Cardiac muscle cell (in vitro differentiated cells and primary cell): ENCODE measurements at regions not wholly inside any gene's neighbourhood (a gene's known extent, or its start where the extent isn't known, plus 50 kb on each side); places are given as distances from the start of the nearest gene placed in this dataset.

Source experiments
- DNase-seq, 2 donors: peaks; one replicate each; pipeline versions ENCODE4 v3.0.0 to v3.0.0-alpha.2; 2010 to 2017; ENCODE audit warnings: low read depth in 1 of 2, low spot score in 1 of 2
- H3K27ac ChIP-seq: fragments of 200-600 bp; sonication (generic); 2 replicates; pipeline ENCODE4 v1.5.1; 2016
- H3K27me3 ChIP-seq: fragments of 200-600 bp; sonication (generic); 2 replicates; pipeline ENCODE4 v1.6.0; 2016; ENCODE audit warnings: control low read depth
- H3K36me3 ChIP-seq: fragments of 200-600 bp; sonication (generic); 2 replicates; pipeline ENCODE4 v1.5.1; 2016; ENCODE audit warnings: control low read depth
- H3K4me1 ChIP-seq: fragments of 200-600 bp; sonication (generic); 2 replicates; pipeline ENCODE4 v1.8.1; 2017; ENCODE audit warnings: low read depth, mild to moderate bottlenecking, mixed run types
- H3K4me3 ChIP-seq: fragments of 200-600 bp; sonication (generic); 2 replicates; pipeline ENCODE4 v1.5.1; 2016; ENCODE audit warnings: mild to moderate bottlenecking
- H3K9me3 ChIP-seq: fragments of 200-600 bp; sonication (generic); 2 replicates; pipeline ENCODE4 v1.5.1; 2017; ENCODE audit warnings: low read depth, mild to moderate bottlenecking, control low read depth
- TF ChIP-seq, protein P1 (sequence below): IDR thresholded peaks from 2 replicates; pipeline ENCODE4 v1.5.1; 2012; ENCODE audit warnings: low read depth, mild to moderate bottlenecking, low read length

DNA sequence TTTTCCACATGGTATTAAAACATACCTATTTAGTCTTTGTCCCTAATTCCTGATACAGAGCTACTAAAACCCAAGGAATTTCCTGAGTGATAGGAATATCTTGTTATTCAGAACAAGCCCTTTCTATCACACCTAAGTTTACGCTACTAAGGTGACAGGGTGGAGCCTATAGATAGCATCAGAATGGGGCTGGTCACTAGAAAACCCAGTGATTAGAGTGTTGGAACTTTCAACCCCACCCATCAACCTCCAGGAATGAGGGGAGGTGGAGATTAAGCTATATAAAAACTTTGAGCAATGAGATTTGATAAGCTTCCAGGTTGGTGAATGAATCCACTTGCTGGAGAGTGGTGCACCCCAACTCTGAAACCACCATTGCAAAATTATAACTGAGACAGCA is 62.1 kb upstream of the RNU6-1 start:
- Histone ChIP-seq H3K9me3 (no peaks in the 10 kb centered on the region), H3K36me3 (no peaks in the 10 kb centered on the region), H3K27ac (no peak overlapping the region), H3K4me3 (no peak overlapping the region), H3K4me1 (no peaks in the 10 kb centered on the region), H3K27me3 (no peaks in the 10 kb centered on the region)
- TF ChIP-seq, protein P1, sequence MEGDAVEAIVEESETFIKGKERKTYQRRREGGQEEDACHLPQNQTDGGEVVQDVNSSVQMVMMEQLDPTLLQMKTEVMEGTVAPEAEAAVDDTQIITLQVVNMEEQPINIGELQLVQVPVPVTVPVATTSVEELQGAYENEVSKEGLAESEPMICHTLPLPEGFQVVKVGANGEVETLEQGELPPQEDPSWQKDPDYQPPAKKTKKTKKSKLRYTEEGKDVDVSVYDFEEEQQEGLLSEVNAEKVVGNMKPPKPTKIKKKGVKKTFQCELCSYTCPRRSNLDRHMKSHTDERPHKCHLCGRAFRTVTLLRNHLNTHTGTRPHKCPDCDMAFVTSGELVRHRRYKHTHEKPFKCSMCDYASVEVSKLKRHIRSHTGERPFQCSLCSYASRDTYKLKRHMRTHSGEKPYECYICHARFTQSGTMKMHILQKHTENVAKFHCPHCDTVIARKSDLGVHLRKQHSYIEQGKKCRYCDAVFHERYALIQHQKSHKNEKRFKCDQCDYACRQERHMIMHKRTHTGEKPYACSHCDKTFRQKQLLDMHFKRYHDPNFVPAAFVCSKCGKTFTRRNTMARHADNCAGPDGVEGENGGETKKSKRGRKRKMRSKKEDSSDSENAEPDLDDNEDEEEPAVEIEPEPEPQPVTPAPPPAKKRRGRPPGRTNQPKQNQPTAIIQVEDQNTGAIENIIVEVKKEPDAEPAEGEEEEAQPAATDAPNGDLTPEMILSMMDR = no peak
- DNase-seq = no peak

DNA sequence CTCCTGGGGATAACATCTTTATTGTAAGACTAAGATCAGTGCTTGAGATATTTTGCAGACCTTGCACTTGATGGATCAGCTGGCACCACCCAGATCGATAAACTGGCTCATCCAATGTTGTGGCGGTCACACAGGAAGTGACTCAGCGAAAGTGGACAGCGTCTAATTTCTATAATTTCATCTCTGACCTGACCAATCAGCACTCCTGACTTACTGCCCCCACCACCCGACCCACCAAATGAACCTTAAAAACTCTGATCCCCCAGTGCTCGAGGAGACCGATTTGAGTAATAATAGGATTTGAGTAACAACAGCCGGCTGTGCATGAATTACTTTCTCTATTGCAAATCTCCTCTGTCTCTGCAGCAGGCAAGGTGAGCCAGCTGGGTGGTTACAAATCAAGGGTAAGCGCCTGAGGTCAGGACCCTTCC is 62.7 kb upstream of the RNU6-1 start:
- no peak for DNase-seq
- no peak overlapping the region for H3K4me3 ChIP-seq
- H3K27ac ChIP-seq = no peak overlapping the region
- TF ChIP-seq, protein P1 = no peak
- no peaks in the 10 kb centered on the region for H3K4me1 ChIP-seq
- no peaks in the 10 kb centered on the region for H3K9me3 ChIP-seq
- no peaks in the 10 kb centered on the region for H3K36me3 ChIP-seq
- no peaks in the 10 kb centered on the region for H3K27me3 ChIP-seq

DNA sequence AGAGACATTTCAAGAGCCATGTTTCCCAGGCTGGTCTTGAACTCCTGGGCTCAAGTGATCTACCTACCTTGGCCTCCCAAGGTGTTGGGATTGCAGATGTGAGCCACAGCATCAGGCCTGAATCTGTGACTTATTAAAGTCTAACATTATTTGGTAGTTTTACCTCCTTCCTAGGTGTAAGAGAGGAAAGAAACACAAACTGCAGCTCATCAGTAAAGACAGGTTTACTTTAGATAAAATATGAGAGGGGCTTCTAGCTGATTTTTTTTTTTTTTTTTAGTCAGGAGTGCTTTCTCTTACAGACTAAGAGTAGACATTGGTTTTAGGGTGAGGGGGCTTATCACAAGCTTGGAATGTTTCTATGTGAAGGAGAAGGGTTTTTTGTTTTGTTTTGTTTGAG is 63.9 kb upstream of the RNU6-1 start:
- no peaks in the 10 kb centered on the region for H3K9me3 ChIP-seq
- no peak for DNase-seq
- H3K36me3 ChIP-seq = no peaks in the 10 kb centered on the region
- no peak overlapping the region for H3K4me3 ChIP-seq
- H3K27ac ChIP-seq = no peak overlapping the region
- TF ChIP-seq, protein P1 = no peak
- no peaks in the 10 kb centered on the region for H3K27me3 ChIP-seq
- H3K4me1 ChIP-seq = no peaks in the 10 kb centered on the region

DNA sequence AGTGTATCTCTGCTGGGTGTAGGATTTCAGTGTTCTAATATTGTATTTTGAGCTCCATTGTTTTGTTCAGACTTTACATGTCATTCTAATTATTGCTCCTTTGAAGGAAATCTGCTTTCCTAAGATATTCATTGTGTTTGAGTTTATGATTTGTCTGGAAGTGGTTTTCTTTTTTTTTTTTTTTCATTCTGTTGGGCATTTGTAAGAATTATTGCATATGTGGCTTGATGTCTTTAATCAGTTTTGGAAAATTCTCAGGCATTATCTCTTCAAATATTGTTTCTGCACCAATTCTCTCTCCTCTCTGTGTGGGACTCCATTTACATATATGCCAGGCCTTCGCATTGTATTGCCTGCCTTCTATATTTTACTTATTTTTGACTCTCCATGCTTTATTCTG is 65.8 kb upstream of the RNU6-1 start:
- H3K9me3 ChIP-seq = no peaks in the 10 kb centered on the region

DNA sequence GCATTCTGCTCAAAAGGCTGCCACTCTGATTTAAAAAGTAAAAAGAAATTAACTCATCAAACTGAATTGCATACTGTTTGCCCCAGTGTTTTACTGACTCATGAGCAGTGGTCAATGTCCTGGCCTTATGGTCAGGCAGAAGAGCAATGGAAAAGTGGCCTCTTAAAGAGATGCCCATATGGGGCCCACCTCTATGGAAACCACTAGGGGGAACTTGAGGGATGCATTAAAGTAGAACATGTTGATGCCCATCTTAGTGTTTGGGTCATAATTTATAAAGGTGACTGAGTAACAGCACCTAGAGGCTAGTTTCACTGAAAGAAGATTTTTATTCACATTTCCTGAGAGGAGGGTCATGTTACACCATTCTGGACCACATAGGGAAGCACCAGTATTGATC is 66.5 kb upstream of the RNU6-1 start:
- TF ChIP-seq, protein P1 = peak; percentile 45
- no peaks in the 10 kb centered on the region for H3K9me3 ChIP-seq

More for the DNA sequence above, 65.8 kb upstream of the RNU6-1 start:
- Histone ChIP-seq H3K36me3 (no peaks in the 10 kb centered on the region), H3K27ac (no peak overlapping the region), H3K4me3 (no peak overlapping the region), H3K27me3 (no peaks in the 10 kb centered on the region), H3K4me1 (no peaks in the 10 kb centered on the region)
- TF ChIP-seq, protein P1 = no peak
- DNase-seq = no peak

More for the DNA sequence above, 66.5 kb upstream of the RNU6-1 start:
- no peaks in the 10 kb centered on the region for H3K4me1 ChIP-seq
- peak in 1 of 2 donors; percentile 57 for DNase-seq
- H3K4me3 ChIP-seq = no peak overlapping the region
- H3K27me3 ChIP-seq = no peaks in the 10 kb centered on the region
- H3K36me3 ChIP-seq = no peaks in the 10 kb centered on the region
- H3K27ac ChIP-seq = no peak overlapping the region
